Fibroblast of skin of left biceps (primary cell): ENCODE measurements at regions not wholly inside any gene's neighbourhood (a gene's known extent, or its start where the extent isn't known, plus 50 kb on each side); places are given as distances from the start of the nearest gene placed in this dataset.
"Not testable (repeated sequence)": the region's sequence is repeated elsewhere in the genome, so short reads cannot be mapped to it uniquely, and the experiment has no call there.

ENCODE experiments used
- DNase-seq, 2 experiments: peaks; one replicate each; pipeline ENCODE4 v3.0.0-alpha.2; 2013; ENCODE audit warnings: low read depth in 2 of 2

DNA sequence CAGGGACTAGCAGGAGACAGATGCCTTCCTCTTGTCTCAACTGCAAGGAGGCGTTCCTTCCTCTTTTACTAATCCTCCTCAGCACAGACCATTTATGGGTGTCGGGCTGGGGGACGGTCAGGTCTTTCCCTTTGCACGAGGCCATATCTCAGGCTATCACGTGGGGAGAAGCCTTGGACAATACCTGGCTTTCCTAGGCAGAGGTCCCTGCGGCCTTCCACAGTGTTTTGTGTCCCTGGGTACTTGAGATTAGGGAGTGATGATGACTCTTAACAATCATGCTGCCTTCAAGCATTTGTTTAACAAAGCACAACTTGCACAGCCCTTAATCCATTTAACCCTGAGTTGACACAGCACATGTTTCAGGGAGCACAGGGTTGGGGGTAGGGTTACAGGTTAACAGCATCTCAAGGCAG lies 1238.6 kb downstream of the OLFM4 start:
- DNase-seq: not testable (repeated sequence)

DNA sequence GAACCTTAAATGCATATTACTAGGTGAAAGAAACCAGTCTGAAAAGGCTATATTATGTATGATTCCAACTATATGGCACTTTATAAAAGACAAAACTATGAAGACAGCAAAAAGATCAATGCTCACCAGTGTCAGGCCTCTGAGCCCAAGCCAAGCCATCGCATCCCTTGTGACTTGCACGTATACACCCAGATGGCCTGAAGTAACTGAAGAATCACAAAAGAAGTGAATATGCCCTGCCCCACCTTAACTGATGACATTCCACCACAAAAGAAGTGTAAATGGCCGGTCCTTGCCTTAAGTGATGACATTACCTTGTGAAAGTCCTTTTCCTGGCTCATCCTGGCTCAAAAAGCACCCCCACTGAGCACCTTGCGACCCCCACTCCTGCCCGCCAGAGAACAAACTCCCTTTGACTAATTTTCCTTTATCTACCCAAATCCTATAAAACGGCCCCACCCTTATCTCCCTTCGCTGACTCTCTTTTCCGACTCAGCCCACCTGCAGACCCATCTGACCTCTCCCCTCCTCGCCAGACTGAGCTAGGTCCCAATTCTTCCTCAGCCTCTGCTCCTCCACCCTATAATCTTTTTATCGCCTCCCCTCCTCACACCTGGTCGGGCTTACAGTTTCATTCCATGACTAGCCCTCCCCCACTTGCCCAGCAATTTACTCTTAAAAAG lies 1239.5 kb downstream of the OLFM4 start:
- DNase-seq: not testable (repeated sequence)

DNA sequence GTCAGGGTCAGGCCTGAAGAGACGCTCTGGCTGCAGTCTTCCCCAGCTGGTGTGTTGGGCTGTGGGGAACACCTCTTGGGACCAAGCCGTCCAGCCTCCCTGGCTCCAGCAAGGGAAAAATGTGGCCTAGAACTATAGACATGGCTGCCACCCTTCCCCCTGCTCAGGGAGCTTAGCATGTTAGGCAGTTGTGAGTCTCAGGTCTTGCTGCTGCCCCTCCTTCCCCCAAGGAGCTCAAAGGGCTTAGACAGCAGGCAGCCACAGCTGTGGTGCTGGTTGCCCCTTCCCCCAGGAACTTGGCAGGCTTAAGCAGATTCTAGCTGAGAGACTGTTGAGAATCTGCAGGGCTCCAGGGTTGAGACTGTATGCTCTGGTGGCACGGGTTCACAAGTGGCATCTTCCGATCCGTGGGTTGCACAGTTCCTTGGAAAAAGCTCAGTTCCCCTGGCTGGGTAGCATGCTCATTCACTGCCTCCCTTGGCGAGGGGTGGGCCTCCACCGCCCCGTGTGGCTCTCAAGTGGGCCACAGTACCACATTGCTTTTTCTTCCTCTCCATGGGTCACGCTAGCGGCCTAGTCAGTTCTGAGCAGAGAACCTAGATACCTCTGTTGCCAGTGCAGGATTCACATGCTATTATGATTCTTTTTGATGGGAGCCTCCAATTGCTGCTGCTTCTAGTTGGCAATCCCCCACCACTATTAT lies 1258.6 kb downstream of the OLFM4 start:
- DNase-seq: no peak

DNA sequence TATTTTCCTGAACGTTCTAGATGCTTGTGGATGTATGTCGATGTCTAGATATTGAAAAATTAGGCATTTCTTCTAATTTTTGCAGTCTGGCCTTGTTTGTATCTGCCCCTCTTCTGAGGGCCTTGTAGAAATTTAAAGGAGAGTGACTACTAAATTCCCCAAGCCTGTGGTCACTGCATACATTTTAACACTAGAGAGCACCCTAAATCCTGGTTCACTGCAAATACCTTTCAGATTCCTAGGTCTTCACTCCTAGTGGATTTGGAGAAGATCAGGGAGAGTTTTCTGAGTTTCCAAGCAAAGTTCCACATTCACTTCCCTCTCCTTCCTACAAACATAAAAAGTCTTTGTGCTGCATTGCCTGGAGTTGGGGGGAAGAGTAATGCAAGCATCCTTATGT lies 1272.5 kb downstream of the OLFM4 start:
- no peak for DNase-seq

DNA sequence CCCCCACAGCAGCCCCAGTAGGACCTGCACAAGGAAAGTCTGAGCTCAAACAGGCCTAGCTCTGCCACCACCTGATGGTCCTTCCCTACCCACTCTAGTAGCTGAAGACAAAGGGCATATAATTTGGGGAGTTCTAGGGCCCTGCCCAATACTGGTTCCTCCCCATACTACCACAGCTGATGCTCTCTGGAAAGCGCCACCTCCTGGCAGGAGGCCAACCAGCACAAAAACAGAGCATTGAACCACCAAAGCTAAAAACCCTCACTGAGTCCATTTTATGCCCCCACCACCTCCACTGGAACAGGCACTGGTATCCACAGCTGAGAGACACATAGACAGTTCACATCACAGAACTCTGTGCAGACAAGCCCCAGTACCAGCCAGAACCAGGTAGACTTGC lies 1276.8 kb downstream of the OLFM4 start:
- no peak for DNase-seq

DNA sequence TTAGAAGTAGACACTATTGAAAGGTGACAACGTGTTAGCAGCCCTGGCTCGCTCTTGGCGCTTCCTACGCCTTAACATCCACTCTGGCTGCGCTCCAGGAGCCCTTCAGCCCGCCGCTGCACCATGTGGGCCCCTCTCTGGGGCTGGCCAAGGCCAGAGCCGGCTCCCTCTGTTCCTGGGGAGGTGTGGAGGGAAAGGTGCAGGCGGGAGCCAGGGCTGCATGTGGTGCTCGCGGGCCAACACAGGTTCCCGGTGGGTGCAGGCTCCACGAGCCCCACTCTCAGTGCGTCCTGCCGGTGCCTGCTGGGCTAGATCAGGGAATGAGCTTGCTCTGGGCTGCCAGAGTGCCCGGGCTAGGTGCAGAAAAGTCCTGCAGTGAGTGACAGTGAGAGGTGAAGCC lies 1284.3 kb downstream of the OLFM4 start:
- no peak for DNase-seq

DNA sequence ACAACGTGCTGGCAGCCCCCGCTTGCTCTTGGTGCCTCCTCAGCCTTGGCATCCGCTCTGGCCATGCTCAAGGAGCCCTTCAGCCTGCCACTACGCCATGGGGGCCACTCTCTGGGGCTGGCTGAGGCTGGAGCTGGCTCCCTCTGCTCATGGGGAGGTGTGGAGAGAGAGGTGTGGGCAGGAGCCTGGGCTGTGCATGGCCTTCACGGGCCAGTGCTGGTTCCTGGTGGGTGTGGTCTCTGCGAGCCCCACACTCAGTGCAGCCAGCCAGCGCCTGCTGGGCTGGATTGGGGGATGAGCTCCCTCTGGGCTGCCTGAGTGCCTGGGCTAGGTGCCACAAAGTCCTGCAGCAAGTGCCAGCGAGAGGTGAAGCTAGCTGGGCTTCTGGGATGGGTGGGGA lies 1289.1 kb downstream of the OLFM4 start:
- DNase-seq: no peak

DNA sequence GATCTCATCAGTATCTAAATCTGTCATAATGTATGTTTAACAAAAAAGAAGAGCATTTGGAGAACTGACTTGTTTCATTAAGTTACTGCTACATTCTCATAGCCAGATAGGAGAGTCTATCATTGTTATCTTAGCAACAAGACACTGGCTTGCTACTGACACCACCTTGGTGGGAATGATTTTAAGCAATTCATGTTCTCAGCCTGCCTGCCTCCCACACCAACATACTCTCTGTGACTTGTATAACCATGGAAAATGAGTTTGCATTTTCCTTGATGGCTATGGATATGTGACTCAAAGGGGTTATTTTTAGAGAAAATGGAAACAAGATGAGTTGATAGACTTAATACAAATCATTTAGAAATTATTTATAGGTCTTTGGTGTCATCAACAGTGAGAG lies 1308.9 kb downstream of the OLFM4 start:
- DNase-seq: no peak

DNA sequence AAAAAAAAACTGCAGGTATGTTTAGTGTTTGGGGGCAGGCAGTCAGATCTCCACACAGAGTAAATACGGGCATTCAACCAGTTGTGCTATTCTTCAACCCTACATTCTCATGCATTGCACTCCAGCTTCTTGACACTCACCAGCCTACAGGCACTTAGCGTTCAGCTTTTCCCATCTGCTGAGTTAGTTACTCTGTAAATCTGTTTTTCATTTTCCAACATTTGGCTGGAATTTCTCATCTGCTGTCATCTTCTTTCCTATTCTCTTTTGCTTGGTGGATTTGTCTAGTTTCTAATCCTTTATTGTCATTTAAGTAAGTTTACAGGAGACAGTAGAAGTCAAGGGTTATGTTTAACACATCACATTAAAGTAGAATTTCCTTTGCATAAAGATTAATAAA lies 1318.9 kb downstream of the OLFM4 start:
- no peak for DNase-seq

DNA sequence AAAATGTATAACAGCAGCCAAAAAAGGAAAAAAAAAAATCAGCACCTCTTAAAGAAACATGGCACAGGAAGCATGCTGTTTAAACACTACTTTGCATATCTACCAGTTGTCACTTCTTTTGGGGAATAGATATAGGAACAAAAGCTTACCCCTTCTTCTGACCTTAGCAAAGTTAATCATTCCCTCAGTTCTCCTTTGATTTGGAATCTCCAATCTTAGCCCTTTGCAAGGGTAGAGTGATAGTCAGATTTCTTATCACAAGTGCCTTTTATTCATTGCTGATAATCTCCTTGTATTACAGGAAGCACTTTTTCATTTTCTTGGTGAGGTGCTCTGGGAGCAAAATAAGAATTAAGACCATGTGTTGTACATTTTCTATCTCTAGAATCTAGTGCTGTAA lies 1327.6 kb downstream of the OLFM4 start:
- no peak for DNase-seq

DNA sequence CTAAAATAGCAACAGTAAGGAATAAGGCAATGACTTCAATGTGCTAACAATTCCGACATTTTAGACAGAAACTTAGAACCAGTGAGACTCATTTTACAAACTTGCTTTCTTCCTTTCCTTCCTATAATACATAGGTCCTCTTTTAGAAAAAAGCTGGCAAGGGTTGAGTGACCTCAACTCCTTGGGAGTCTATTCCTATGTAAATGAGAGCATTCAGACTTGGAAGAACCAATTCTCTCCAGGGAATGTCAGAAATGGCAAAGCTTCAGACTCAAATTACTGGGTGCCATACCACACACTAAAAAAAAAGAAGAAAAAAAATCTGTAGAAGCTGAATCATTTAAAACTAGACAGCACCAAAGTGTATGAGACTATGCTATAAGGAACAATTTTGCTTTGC lies 1328.2 kb downstream of the OLFM4 start:
- no peak for DNase-seq

DNA sequence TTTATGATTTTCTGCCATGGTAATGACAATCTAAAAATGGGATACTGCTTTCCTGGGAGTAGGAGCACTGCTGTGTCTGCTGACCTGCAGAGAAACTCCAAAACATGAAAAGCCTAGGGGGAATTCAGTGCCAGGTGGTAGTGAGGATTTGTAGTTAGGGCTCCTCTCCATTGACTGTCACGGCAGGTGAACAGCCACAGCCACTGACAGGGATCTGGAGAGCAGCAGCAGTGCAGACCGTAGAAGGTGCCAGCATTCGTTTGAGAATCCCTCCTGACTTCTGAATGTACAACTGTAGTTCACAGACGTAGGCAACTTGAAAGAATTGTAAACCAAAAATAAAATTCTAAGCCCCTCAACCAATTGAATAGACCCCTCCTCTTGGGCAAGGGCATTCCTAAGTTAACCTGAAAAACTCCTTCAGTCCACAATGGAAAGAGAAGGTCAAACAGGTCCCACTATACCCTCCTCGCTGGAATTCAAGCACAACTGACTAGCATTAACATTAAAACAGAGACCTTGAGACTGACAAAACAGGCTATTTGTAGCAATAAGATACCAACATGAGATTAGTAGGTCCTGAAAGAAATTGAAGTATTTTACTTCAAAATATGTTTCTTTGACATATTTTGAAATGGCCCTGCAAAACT lies 1328.8 kb downstream of the OLFM4 start:
- DNase-seq: no peak

DNA sequence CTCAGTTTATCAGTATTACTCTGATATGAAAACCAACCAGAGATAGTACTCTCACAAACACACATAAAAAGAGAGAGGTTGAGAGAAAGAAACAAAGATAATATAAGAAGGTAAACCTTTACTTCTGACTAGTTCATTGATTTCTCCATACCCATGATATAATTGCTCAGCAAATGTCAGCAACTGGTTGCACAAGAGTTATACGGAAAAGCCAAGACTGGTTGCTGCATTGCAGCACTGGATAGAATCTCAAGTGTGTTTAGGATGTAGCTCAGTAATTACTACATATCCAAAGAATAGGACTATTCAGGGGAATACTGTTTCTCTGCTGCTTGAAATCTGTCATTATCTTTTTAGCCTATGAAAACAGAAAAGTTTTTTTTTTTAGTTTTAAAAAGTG lies 1332.8 kb downstream of the OLFM4 start:
- DNase-seq: no peak

DNA sequence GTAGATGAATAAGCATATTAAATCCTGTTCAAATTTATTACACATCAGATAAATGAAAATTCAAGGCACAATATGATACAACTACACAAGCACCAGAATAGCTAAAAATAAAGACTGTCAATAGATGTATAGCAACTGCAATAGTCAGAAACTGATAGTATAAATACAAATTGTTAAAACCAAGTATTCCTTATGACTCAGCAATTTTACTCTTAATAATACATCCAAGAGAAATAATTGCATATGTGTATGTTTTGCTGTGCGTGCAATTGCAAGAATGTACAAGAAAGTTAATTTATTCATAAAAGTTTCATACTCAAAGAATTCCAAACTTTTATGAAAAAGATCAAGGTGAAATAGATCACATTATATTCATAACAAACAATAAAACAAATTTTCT lies 1338.1 kb downstream of the OLFM4 start:
- DNase-seq: no peak

DNA sequence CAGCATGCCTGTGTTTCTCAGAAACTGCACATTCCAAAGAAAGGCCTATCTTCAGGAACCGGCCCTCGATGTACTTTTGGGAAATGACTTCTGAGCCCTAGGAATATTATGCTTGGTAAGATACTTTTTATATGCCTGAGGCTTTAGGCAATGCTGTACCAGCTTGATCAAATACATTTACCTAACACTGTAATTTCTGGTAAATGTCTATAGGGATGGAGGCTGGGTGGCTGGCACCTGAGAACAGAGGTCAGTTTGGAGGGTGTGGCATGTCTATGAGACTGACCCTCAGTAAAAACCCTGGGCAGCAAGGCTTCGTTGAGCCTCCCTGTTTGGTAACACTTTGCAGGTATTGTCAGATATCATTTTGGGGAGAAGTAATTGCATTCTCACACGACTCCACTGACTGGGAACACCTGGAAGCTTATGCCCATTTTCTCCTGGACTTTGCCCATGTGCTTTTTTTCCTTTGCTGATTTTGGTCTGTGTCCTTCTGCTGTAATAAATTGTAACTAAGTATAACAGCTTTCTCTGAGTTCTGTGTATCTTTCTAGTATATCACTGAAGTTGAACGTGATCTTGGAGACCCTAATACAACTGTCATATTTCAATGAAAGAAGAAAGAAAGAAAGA lies 1339.1 kb downstream of the OLFM4 start:
- no peak for DNase-seq

DNA sequence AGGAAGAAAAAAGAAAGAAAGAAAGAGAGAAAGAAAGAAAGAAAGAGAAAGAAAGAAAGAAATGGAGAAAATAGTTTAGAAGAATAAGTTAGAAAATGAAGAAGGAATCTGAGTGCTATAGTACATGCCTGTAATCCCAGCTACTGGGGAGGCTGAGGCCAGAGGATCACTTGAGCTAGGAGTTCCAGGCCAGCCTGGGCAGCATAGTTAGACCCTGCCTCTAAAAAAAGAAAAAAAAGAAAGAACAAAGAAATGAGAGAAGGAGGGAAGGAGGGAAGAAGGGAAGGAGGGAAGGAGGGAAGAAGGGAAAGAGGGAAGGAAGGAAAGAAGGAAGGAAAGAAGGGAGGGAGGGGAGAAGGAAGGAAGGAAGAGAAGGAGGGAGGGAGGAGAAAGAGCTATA lies 1339.8 kb downstream of the OLFM4 start:
- no peak for DNase-seq

DNA sequence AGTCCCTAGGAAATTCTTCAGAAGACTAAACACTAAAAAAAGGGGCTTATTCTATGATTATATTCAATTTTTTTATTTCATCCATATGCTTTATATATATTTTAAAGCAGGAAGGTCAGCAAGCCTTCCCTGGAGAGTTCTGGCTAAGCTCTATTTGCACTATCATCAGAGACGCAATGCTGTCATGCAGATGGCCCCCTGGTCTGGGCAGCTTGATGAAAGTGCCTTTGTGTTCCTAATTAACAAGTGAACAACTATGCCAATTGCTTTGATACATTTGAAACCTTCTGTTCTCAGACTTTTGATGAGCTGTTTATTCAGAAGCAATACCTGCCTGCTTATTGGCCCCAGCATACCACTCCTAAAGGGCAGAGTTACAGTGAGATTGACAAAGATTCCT lies 1344.6 kb downstream of the OLFM4 start:
- DNase-seq: no peak

DNA sequence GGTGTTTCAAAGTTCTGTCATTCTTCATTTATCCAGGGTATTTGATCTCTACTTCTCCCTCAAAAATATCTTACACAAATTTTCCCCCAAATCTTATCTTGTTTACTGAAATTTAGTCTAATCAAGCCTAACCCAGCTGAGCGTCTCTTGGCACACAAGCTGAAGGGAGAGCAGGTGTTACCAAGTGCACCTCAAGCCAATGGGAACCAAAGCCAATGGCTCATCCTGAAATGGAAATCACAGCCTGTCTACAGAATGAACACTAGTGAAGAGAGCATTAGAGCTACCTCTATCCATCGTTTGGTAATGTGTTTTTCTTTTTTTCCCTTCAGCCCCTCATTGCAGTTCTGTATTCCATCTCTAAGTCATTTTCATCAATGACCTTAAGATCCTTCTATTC lies 1350.8 kb downstream of the OLFM4 start:
- DNase-seq: no peak

DNA sequence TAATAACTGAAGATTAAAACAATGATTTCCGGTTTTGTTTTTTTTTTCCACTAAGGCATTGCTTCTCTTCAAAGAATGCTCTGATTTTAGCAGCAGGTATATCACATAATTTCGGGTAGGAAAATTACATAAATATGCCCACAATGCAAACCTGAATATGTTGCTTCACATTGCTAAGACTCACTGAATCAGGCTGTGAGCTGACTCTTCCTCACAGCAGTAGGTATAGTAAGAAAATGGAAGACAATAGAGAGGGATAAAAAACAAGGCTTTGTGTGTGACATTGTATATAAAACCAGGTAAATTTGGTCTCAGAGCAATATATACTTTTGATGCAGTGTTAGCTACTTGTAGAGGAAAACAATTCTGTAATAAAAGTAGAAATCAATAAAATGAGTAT lies 1355.0 kb downstream of the OLFM4 start:
- DNase-seq: no peak

DNA sequence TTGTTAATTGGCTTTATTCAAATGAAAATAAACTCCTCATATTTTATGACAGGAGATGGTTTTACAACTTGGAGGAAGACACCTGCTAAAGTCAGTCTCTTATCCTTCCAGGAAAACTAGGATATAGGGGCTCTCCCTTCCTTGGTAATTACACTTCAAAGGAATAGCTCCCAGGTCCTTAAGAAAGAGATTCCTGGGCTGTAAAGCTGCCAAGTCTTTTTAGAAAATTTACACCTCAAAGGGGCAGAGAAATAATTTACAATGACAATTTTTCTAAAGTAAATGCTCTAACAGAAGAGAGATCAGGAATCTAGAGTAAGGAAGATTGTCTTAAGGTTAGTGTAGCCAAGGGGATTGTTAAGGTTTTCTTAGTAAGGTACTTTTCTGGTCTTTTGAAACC lies 1359.0 kb downstream of the OLFM4 start:
- DNase-seq: no peak

DNA sequence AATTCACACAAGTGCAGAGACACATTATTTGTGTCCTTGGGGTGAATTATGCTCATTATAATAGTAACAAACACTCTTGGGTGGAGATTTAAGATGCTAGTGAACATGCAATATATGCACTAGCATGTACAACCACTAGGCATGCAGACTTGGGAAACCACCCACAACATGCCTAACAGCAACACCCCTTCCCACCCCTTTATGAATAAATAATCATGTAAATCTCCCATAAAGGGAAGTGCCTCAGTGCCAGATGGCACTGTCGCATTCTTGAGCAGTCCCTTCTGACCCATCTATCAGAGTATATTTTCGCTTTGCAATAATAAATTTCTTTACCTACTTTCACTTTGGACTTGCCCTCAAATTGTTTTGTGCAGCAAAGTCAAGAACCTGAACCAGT lies 1362.2 kb downstream of the OLFM4 start:
- no peak for DNase-seq

DNA sequence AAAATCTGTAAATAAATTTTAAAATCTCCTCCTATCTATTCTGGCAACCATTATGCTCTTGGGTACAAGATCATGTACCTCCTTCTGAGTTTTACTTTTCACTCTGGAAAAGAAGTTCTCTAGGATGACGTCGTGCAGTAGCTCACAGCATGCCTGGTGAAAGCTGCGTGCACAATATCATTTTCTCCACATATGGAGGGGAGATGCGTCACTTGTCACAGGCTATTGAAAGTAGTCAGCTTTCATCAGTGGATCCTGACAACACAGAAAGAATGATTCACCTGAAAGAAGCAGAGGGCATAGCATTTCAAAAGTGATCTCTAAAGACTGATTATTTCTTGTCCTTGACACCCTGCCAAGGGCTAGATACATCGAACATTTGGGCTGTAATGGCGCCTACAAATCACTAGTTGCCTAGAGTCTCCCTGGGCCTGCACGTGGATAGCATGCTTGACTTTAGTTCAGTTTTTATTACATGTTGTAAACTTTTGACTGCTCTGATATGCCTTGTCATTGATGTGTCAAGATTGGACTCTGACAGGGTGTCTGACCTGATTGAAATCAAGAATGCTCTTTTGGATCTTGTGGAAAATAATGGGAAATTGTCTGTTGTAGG lies 1365.6 kb downstream of the OLFM4 start:
- no peak for DNase-seq
